T47D (cell line): ENCODE measurements at regions not wholly inside any gene's neighbourhood (a gene's known extent, or its start where the extent isn't known, plus 50 kb on each side); places are given as distances from the start of the nearest gene placed in this dataset.

ENCODE experiments used
- DNase-seq, 2 experiments: peaks; one replicate each; pipeline versions ENCODE4 v3.0.0 to v3.0.0-alpha.2; 2011 to 2012; ENCODE audit warnings: low read depth in 1 of 2, low spot score in 1 of 2
- JUND ChIP-seq: IDR thresholded peaks from 2 replicates; pipeline ENCODE4 v1.6.1; 2012; ENCODE audit warnings: low read depth
- in situ Hi-C: cut with HindIII; loops from 2 replicates; pipeline ENCODE4 v1.10.0; 2016; ENCODE audit warnings: low sequenced_read_pairs, low pct_unique_long_range_greater_than_20kb

DNA sequence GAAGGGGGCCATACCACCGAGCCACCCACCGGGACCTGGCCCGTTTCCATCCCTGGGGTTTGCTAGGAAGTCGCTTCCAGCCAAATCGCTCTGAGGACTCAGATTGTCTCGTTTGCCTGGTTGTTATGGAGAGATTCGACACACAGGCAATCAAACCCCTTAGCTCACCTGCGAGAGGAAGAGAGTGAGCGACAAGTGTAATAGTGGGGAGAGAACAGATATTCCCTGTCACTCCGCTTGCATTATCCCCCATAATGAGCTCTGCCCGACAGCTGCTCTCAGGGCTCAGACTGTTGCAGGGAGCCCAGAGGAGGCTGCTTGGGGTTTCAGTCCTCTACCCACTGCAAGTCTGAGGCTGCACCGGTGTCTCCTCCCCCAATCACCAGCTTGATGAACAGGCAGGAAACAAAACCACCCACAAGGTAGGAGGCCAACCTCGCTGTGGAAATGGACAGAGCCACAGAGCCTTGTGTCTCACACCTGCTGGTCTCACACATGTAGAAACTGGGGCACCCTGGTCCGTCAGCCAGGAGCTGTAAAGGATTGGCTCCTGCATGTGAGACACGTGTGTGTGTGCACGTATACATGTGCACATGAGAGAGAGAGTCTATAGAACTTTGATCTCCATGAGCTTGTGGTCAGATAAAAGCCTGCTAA, 351.1 kb downstream of the BUD13 start:
- DNase-seq: no peak
- in situ Hi-C loops: no loop called here
- no peak for TF ChIP-seq JUND

- no peak for DNase-seq
- no peak for TF ChIP-seq JUND
- in situ Hi-C loops: no loop called here
Measured at GRCh38 chr11:116420770-116421528, 351.8 kb downstream of the BUD13 start.

DNA sequence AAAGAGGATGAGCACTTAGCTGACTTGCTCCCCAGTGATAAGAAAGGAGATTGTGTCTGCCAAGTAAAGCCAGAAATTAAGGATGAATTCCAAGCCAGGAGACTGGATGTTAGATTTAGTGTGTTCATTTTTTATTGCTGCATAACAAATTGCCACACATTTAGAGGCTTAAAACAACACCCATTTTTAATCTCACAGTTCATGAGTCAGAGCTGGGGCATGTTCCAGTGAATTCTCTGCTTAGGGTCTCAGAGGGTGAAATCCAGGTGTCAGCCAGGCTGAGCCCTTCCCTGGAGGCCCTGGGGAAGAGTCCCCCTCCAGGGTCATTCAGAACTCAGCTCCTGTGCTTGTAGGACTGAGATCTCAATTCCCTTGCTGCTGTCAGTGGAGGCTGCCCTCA, 352.8 kb downstream of the BUD13 start:
- in situ Hi-C loops: no loop called here
- TF ChIP-seq JUND: no peak
- DNase-seq: no peak

- no peak for TF ChIP-seq JUND
- no peak for DNase-seq
- in situ Hi-C loops: no loop called here
Measured at GRCh38 chr11:116418388-116419041, 354.3 kb downstream of the BUD13 start.

DNA sequence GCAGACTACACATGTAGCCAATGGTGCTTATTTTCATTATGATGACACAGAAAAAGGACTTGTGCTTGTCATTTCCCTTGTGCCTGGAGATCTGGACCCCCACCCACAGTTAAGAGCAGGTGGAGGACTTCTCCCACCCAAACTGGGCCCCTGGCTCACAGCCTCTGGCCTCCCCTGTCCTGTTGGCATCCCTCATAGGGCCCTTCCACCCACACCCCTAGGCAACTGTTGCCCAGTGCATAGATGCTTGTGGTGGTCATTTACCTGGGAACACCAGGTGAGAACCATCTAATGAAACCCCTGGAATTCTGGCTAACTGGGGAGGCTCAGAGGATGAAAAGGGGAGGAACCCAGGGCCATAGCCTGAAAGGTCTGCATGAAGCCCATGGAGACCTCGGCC, 355.9 kb downstream of the BUD13 start:
- in situ Hi-C loops: no loop called here
- DNase-seq: no peak
- no peak for TF ChIP-seq JUND

GRCh38 chr11:116415095-116415494, 357.7 kb downstream of the BUD13 start:
- DNase-seq: no peak
- in situ Hi-C loops: no loop called here
- TF ChIP-seq JUND: no peak

DNA sequence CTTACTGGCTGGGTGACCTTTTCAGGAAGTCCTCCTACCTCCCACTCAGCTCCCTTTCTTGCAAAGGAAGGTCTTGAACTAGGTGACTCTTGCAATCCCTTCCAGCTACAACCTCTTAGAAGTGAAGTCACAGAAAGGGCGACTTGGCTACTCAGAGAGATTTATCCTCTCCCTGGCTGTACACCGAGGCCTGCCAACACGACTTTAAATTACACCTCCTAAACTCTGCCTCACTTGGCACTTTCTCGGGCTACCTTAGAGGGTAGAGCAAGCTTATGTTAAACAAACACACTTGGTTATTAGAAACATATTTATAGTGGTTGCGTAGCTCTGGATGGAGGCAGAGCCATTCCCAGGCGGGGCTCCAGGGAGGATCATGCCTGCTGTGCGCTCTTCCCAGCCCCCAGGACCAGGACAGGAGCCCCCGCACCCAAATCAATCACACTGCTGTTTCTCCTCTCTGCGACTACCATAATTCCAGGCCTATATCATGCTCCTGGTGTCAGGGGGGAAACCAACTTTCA, 358.4 kb downstream of the BUD13 start:
- no peak for TF ChIP-seq JUND
- DNase-seq: no peak
- in situ Hi-C loops: no loop called here

DNA sequence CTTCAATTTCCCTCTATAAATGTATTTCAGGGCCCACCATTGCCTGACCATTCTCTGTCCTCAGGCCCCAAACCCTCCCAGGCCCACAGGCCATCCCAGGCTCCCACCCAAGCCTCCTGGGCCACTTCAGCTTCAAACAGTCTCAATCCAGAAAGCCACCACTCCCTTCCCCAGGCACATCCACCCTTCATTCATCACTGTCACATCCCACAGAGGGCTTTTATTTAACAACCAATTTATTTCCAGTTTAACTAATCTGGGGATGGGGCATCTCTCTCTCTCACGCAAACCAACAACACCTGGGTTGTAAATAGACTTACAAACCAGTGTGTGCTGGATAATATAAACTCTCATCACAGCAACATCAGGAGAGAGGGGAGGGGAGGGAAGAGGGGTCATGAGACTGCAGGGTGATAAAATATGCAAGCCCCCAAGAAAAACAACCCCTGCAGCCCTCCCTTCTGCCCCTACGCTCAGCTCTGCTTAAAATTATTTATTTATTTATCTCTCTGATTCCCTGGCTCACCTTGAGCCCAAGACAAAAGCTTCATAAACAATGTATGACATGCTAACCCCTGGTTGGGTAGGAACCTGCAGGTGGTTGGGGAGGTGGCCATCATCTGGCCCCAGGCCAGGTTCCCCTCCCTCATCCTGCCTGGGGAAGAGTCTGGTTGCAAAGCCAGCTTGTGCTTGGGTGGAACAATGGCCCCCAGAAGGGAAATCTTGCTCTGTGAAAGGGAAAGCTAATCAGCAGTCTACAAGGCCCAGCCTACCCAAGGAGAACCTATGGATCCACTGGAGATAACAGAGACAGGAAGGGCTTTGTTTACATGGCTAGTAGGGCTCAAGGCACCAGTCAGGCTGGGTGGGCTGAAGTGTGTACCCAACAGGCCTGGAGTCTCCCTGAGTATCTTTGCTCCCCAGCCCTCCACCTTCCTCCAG, 359.2 kb downstream of the BUD13 start:
- TF ChIP-seq JUND: no peak
- DNase-seq: no peak
- in situ Hi-C loops: no loop called here

DNA sequence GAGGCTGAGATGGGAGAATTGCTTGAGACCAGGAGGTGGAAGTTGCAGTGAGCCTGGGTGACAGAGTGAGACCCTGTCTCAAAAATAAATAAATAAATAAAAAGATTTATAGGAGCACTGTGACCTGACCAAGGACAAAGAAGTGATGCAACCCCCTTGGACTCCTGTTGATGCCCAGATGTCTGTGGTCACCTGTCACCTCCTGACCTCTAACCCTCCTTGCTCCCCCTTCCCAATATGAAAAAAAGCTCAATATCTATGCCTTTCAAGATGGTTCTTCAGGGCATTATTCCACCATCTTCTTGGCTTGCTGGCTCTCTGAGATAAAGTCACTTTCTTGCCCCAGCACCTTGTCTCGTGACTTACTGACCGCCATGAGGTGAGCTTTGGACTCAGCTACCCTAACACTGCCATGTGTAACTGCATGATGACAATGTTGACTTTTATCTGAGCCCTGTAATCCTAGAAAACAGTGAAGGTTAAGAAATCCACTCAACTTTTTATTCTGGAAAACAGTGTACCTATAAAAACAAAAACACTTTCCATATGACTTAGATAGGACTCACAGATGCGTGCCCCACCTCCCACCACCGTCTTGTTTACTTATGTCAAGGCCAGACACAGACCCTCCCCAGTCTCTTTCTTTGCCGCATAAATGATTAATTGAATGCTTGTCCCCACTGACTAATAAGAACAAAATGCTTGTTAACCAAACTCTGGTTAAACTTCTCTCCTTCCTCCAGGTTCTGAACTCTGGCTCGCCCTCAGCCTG, 360.5 kb downstream of the BUD13 start:
- no peak for DNase-seq
- in situ Hi-C loops: no loop called here

DNA sequence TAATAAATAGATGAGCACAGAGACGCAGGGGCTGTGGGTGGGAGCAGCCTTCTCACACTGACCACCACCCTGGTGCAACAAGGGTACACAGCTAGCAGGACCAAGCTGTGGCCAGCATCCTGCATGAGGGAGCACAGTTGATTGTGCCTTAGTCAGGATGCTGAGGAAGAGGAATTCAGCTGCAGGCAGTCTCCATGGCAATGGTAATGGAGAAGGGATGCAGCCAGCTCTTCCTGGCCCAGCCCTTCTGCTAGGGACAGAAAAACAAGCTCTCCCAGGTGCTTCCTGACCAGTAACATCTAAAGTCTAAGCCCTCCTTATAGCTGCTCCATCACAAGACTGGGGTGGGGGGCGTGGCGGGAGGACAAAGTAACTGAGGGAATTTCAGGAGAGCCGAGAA, 363.5 kb downstream of the BUD13 start:
- in situ Hi-C loops: no loop called here
- DNase-seq: no peak
- no peak for TF ChIP-seq JUND

More for the DNA sequence above, 360.5 kb downstream of the BUD13 start:
- no peak for TF ChIP-seq JUND

- in situ Hi-C loops: no loop called here
- no peak for TF ChIP-seq JUND
Measured at GRCh38 chr11:116406042-116406441, 366.7 kb downstream of the BUD13 start.

More at GRCh38 chr11:116406042-116406441, 366.7 kb downstream of the BUD13 start:
- DNase-seq: no peak
